ENCODE measurements at regions not wholly inside any gene's neighbourhood (a gene's known extent, or its start where the extent isn't known, plus 50 kb on each side); places are given as distances from the start of the nearest gene placed in this dataset.
"Not testable (repeated sequence)": the region's sequence is repeated elsewhere in the genome, so short reads cannot be mapped to it uniquely, and the experiment has no call there.

DNA sequence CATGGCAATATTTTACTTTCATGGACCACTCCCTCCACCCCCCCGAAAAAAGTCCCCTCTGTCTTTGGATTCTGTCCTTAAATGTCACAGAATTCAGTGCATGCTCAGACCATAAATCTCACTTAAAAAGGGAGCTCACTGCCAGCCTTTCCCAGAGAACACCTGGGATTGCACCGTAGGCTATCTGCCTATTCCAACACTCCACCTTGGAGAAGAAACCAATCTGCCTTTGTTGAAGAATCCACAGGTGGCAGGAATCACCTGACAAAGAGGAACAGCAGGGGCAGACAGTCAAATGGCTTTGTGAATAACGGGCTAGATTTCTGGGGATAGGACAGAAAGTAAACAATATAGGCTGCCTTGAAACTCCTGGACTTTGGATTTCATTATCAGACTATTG lies 306.7 kb upstream of the BRINP1 start:
- TF ChIP-seq, protein P1, sequence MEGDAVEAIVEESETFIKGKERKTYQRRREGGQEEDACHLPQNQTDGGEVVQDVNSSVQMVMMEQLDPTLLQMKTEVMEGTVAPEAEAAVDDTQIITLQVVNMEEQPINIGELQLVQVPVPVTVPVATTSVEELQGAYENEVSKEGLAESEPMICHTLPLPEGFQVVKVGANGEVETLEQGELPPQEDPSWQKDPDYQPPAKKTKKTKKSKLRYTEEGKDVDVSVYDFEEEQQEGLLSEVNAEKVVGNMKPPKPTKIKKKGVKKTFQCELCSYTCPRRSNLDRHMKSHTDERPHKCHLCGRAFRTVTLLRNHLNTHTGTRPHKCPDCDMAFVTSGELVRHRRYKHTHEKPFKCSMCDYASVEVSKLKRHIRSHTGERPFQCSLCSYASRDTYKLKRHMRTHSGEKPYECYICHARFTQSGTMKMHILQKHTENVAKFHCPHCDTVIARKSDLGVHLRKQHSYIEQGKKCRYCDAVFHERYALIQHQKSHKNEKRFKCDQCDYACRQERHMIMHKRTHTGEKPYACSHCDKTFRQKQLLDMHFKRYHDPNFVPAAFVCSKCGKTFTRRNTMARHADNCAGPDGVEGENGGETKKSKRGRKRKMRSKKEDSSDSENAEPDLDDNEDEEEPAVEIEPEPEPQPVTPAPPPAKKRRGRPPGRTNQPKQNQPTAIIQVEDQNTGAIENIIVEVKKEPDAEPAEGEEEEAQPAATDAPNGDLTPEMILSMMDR (IDR thresholded peaks at IDR 0.05; ENCODE audit: extremely low read depth, low read depth, low read length): no peak
- H3K4me3 ChIP-seq (ENCODE audit: insufficient read depth, low read length): no peak overlapping the region
- H3K9me3 ChIP-seq (ENCODE audit: low read depth, low read length): no peaks in the 10 kb centered on the region
- H3K4me1 ChIP-seq (ENCODE audit: insufficient read depth, low read length): no peaks in the 10 kb centered on the region
- no peak overlapping the region for H3K27ac ChIP-seq (ENCODE audit: low read depth, low read length)
- no peak overlapping the region for H2AFZ ChIP-seq (ENCODE audit: low read length)
- H3K27me3 ChIP-seq (ENCODE audit: insufficient read depth, low read length): no peaks in the 10 kb centered on the region
- no peak for DNase-seq (ENCODE audit: insufficient read length, low spot score, missing footprints)
- no peak overlapping the region for H3K4me2 ChIP-seq (ENCODE audit: insufficient read depth, low read length)
- H4K20me1 ChIP-seq (ENCODE audit: insufficient read depth, low read length): no peaks in the 10 kb centered on the region
- H3K36me3 ChIP-seq (ENCODE audit: insufficient read depth, low read length): no peaks in the 10 kb centered on the region
- no peaks in the 10 kb centered on the region for H3K79me2 ChIP-seq (ENCODE audit: insufficient read depth, low read length)

- not testable (repeated sequence) for H3K36me3 ChIP-seq (ENCODE audit: insufficient read depth, low read length); H4K20me1 ChIP-seq (ENCODE audit: insufficient read depth, low read length); H3K27ac ChIP-seq (ENCODE audit: low read depth, low read length); H3K9me3 ChIP-seq (ENCODE audit: low read depth, low read length); H3K79me2 ChIP-seq (ENCODE audit: insufficient read depth, low read length); DNase-seq (ENCODE audit: insufficient read length, low spot score, missing footprints); H3K27me3 ChIP-seq (ENCODE audit: insufficient read depth, low read length); H2AFZ ChIP-seq (ENCODE audit: low read length); H3K4me1 ChIP-seq (ENCODE audit: insufficient read depth, low read length); H3K4me2 ChIP-seq (ENCODE audit: insufficient read depth, low read length); H3K4me3 ChIP-seq (ENCODE audit: insufficient read depth, low read length)
These were observed 303.5 kb upstream of the BRINP1 start for GRCh38 chr9:119672763-119673162.

DNA sequence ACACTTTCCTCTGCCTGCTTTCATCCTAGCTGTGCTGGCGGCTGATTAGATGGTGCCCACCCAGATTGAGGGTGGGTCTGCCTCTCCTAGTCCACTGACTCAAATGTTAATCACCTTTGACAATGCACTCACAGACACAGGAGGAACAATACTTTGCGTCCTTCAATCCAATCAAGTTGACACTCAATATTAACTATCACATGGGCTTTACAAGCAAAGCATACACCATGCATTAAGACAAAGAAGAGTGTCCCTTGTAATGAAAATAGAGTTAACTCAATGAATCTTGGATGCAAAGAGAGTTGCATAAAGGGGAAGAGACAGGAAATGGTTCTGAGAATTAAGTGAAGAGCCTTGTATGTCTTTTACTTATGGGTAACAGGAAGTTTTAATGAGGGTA lies 298.7 kb upstream of the BRINP1 start:
- H3K4me2 ChIP-seq (ENCODE audit: insufficient read depth, low read length): no peak overlapping the region
- TF ChIP-seq, protein P1 (IDR thresholded peaks at IDR 0.05; ENCODE audit: extremely low read depth, low read depth, low read length): no peak
- H3K9me3 ChIP-seq (ENCODE audit: low read depth, low read length): no peaks in the 10 kb centered on the region
- H4K20me1 ChIP-seq (ENCODE audit: insufficient read depth, low read length): no peaks in the 10 kb centered on the region
- H3K27me3 ChIP-seq (ENCODE audit: insufficient read depth, low read length): no peaks in the 10 kb centered on the region
- H3K4me1 ChIP-seq (ENCODE audit: insufficient read depth, low read length): no peaks in the 10 kb centered on the region
- no peaks in the 10 kb centered on the region for H3K79me2 ChIP-seq (ENCODE audit: insufficient read depth, low read length)
- no peak overlapping the region for H3K27ac ChIP-seq (ENCODE audit: low read depth, low read length)
- H3K36me3 ChIP-seq (ENCODE audit: insufficient read depth, low read length): no peaks in the 10 kb centered on the region
- no peak overlapping the region for H3K4me3 ChIP-seq (ENCODE audit: insufficient read depth, low read length)
- peak; percentile 67 for DNase-seq (ENCODE audit: insufficient read length, low spot score, missing footprints)
- no peak overlapping the region for H2AFZ ChIP-seq (ENCODE audit: low read length)

DNA sequence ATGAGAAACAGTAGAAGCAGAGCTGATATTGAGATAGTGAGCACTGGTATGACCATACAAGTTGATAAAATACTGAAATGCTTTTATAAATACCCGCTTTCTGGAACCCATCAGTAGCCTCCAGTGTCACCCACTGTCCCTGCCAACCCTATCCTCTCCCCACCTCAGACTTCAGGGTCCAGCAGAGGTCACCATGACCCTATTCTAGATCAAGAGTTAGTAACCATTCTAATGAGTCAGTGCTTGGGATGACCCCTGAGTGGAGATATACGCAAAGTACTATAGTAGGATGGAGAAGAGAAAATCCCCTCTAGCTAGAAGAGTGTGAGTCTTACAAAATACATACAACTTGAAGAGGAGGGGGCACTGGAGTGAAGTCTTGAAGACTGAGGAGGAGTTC lies 297.9 kb upstream of the BRINP1 start:
- Histone ChIP-seq H4K20me1 (ENCODE audit: insufficient read depth, low read length) (no peaks in the 10 kb centered on the region), H3K9me3 (ENCODE audit: low read depth, low read length) (no peaks in the 10 kb centered on the region), H3K36me3 (ENCODE audit: insufficient read depth, low read length) (no peaks in the 10 kb centered on the region), H3K4me3 (ENCODE audit: insufficient read depth, low read length) (no peak overlapping the region), H3K4me2 (ENCODE audit: insufficient read depth, low read length) (no peak overlapping the region), H2AFZ (ENCODE audit: low read length) (no peak overlapping the region), H3K4me1 (ENCODE audit: insufficient read depth, low read length) (no peaks in the 10 kb centered on the region), H3K27ac (ENCODE audit: low read depth, low read length) (no peak overlapping the region), H3K79me2 (ENCODE audit: insufficient read depth, low read length) (no peaks in the 10 kb centered on the region), H3K27me3 (ENCODE audit: insufficient read depth, low read length) (no peaks in the 10 kb centered on the region)
- TF ChIP-seq, protein P1 (IDR thresholded peaks at IDR 0.05; ENCODE audit: extremely low read depth, low read depth, low read length): no peak
- DNase-seq (ENCODE audit: insufficient read length, low spot score, missing footprints): peak; percentile 11

- H3K4me1 ChIP-seq (ENCODE audit: insufficient read depth, low read length): no peaks in the 10 kb centered on the region
- H4K20me1 ChIP-seq (ENCODE audit: insufficient read depth, low read length): no peaks in the 10 kb centered on the region
- no peak for DNase-seq (ENCODE audit: insufficient read length, low spot score, missing footprints)
- H3K4me2 ChIP-seq (ENCODE audit: insufficient read depth, low read length): no peak overlapping the region
- H3K9me3 ChIP-seq (ENCODE audit: low read depth, low read length): no peaks in the 10 kb centered on the region
- H3K27me3 ChIP-seq (ENCODE audit: insufficient read depth, low read length): no peaks in the 10 kb centered on the region
- no peak overlapping the region for H3K27ac ChIP-seq (ENCODE audit: low read depth, low read length)
- no peak overlapping the region for H2AFZ ChIP-seq (ENCODE audit: low read length)
- no peaks in the 10 kb centered on the region for H3K79me2 ChIP-seq (ENCODE audit: insufficient read depth, low read length)
- TF ChIP-seq, protein P1 (IDR thresholded peaks at IDR 0.05; ENCODE audit: extremely low read depth, low read depth, low read length): no peak
- H3K36me3 ChIP-seq (ENCODE audit: insufficient read depth, low read length): no peaks in the 10 kb centered on the region
- no peak overlapping the region for H3K4me3 ChIP-seq (ENCODE audit: insufficient read depth, low read length)
These were observed 293.1 kb upstream of the BRINP1 start for GRCh38 chr9:119662329-119662728.

All from osteoblast (primary cell).